HG02973 (cell line): ENCODE measurements at regions not wholly inside any gene's neighbourhood (a gene's known extent, or its start where the extent isn't known, plus 50 kb on each side); places are given as distances from the start of the nearest gene placed in this dataset.
"Not testable (repeated sequence)": the region's sequence is repeated elsewhere in the genome, so short reads cannot be mapped to it uniquely, and the experiment has no call there.

Experiments used
- ATAC-seq: cut with Tn5 transposase; IDR thresholded peaks from one replicate; pipeline ENCODE4 v1.9.1; 2021; ENCODE audit warnings: moderate library complexity; ENCODE audit not compliant: unreplicated experiment

GRCh38 chr15:87682527-87682926, 574.0 kb downstream of the NTRK3 start:
- no peak for ATAC-seq

GRCh38 chr15:87681104-87681503, 575.4 kb downstream of the NTRK3 start:
- ATAC-seq = no peak

DNA sequence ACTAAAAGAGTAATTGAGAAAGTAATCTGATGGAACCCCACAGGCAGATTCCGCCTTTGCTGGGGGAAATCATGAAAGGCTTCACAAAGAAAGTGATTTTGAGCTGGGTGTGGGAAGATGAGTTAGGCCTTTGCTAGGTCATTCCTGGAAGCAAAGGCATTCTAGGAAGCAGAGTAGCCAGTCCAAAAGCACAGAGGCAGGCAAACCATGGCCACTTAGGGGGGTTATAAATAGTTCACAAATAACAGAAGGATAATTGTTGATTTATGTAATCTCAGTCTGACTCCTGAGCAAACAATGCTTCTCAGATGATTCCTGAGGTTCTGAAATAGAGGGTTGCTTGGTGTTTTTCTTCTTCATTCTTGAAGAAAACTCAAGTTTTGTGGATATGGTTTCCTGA, 576.3 kb downstream of the NTRK3 start:
- no peak for ATAC-seq

DNA sequence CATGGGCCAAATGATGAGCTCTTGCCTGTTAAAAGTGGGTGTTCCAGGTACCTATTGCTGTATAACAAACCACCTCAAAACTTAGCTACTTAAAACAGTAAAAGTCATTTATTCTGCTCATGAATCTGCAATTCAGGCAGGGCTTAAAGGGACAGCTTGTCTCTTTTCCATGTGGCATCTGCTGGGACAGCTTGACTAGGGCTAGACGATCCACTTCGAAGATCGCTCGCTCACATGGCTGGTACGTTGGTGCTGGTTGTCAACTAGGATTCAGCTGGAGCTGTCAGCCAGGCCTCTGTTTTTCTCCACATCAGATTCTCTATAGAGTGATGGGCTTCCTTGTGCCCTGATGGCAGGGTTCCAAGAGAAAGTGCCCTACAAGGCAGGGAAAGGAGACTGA, 581.3 kb downstream of the NTRK3 start:
- ATAC-seq = no peak

GRCh38 chr15:87672309-87673288, 583.9 kb downstream of the NTRK3 start:
- no peak for ATAC-seq

DNA sequence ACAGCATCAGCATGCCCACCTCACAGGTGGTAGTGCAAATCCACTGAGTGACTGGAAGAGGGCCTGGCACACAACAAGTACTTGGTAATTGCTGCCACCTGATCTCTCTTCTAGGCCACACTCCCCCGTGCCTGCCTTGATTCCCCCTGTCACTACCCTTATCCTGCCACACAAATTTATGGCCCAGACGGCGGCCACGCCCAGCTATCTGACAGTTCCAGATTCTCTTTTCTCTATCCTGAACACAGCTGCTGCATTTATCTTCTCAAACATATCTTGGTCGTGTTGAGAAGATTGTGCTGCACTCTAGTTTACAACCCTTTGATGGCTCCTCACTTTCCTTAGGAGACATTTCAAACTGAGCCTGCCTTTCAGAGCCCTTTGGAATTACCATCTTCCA, 585.2 kb downstream of the NTRK3 start:
- ATAC-seq = no peak

DNA sequence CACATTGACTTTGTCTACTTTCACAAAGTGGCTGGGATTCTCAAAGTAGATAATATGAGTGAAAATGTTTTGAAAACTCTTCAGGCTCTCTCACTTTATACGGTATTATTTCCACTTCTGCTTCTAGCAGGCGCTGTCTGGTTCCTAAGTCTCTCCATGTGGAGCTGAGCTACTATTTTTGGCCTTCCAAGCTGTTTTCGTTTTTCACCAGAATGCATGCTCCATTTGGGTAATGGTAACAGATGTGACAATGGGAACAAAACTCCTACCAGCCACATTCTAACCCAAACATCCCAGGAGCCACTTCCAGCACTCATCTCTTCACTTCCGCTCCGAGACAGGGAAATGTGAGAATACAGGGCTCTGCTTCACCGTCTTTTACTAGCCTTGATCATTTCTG, 586.7 kb downstream of the NTRK3 start:
- no peak for ATAC-seq

- not testable (repeated sequence) for ATAC-seq
Observed at GRCh38 chr15:87668768-87669564, 587.6 kb downstream of the NTRK3 start.

DNA sequence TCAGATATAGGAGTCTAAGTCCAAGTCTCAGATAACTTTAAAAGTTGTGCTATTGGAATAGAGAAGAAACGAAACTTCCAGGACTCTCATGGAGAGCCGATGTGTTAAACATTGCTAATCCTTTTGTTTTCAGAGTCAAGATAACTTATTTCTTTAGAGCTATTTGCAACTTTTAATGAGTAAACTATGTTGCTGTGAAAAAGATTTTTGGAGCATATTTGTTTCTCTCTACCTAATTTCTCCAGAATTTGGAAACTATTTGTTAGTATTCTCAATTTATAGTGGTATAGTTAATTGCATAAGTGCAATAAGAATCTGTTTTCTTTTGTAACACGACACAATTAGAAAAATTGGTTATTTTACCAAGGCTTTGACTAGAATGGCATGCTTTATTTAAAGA, 588.9 kb downstream of the NTRK3 start:
- no peak for ATAC-seq

DNA sequence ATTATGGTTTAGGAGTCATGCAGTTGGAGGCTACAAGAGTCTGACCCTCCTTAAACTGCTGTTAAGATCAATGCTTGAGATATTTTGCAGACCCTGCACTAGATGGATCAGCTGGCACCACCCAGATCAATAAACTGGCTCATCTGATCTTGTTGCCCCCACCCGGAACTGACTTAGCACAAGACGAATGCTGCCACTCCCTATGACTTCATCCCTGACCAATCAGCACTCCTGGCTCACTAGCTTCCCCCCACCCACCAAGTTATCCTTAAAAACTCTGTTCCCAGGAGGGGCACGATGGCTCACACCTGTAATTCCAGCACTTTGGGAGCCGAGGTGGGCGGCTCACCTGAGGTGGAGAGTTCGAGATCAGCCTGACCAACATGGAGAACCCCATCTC, 594.0 kb downstream of the NTRK3 start:
- ATAC-seq = no peak

DNA sequence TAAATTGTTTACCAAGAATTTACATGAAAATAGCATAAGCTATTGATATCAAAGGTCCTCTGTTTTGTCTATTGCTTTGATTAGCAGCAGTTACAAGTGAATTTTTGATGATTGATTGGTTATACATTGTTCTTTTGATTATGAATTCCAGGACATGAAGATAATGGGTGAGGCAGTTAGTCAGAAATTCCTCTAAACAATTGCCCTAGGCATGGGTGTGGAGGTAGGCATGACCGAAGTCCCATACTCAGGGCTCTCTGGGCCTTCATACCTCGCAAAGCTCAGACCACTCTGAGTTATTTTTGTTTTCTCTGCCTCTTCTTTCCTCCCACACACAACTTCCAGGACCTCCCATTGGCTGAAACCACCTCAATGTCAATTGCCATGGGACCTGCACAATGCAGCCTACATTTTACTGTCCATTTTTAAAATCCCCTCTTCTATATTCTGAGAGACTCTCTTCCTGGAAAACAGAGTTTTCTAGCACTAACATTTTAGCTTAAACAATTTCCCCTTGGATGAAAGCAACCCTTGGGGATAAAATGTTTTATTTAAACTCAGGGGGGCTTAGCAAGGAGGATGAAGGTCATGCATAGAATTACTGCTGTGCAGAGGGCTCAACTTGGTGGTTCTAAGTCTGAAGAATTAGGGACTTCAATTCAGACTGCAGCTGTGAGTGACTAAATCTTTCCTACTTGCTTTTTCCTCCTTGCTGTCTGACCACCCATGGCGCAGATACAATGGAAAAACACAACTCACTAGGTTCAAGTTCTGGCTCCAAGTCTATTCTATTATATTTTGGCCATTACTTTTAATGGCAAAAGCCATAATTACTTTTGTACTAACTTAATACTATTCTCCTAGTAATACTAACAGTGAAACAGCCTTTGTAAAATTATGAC, 594.8 kb downstream of the NTRK3 start:
- ATAC-seq = no peak

- ATAC-seq = no peak
Observed at GRCh38 chr15:87660251-87661129, 596.0 kb downstream of the NTRK3 start.

GRCh38 chr15:87656372-87656771, 600.2 kb downstream of the NTRK3 start:
- ATAC-seq = no peak

- no peak for ATAC-seq
Observed at GRCh38 chr15:87653646-87654045, 602.9 kb downstream of the NTRK3 start.

GRCh38 chr15:87649175-87649574, 607.4 kb downstream of the NTRK3 start:
- ATAC-seq = no peak

GRCh38 chr15:87648278-87648677, 608.3 kb downstream of the NTRK3 start:
- ATAC-seq = no peak

GRCh38 chr15:87645723-87646122, 610.8 kb downstream of the NTRK3 start:
- no peak for ATAC-seq

GRCh38 chr15:87642997-87643396, 613.5 kb downstream of the NTRK3 start:
- ATAC-seq = not testable (repeated sequence)

DNA sequence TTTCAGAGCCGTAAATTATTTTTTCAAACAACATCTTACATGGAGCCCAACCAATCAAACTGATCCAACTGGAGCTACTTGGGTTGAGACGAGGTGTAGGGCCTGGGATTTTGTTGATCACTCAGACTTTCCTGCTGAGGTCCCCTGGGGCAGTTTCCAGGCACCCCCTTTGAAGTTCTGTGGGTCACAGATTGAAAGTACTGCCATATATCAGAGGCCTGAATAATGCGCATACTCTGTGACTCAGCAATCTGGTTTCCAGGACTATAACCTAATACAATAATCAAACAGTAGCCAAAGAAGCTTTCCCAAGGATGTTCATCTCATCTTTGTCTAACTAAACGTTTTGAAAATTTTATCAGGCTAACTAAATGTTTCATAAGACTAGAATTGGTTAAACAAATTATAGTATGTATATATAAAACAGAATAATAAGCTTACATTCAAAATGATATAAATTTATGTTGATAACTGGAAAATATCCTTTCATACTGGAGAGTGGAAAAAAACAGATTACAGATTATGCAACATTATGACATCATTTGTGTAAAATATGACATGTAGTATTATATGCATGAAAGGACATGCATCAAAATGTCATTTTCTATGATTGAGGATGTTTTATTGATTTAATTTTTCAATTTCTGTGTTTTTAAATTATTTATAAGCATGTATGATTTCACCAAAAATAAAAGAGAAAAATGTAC, 617.1 kb downstream of the NTRK3 start:
- no peak for ATAC-seq
